ENCODE measurements at regions not wholly inside any gene's neighbourhood (a gene's known extent, or its start where the extent isn't known, plus 50 kb on each side); places are given as distances from the start of the nearest gene placed in this dataset.

DNA sequence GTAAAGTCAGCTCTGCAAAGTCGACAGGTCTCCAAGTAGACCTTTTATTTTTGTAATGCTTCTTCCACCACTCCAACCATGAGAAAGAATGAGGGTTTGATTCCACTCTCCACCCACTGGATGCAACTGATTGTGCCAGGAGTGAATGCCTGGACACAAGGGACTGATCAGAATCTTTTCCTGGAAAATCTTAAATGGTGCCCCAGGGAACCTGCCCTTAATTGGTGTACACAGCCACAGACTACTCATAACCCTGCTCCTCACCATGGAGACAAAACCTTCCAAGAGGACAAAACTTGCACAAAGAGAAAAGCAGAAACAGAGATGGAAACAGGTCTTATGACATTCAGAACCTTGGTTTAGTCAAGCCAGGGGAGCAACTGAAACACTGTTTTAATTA lies 208.6 kb upstream of the BRINP1 start:
- no peak for DNase-seq

DNA sequence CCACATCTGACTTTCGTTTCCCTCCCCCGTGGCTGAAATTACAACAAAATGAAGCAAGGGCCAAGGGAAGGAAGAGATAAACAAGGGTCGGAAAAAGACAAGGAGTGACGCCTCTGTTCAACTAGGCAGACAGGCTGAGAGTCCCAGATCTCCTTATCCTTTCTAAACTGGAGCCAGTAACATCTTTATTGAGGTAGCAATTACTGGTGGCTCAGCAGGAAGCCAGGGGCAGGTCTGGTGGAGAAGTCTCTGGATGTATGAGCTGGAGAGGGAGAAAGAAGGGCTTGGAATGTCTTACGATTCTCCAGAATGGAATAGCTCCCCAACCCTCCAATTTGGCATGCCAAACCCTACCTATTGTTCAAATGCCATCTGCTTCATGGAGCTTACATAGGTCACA lies 190.8 kb upstream of the BRINP1 start:
- no peak for DNase-seq

DNA sequence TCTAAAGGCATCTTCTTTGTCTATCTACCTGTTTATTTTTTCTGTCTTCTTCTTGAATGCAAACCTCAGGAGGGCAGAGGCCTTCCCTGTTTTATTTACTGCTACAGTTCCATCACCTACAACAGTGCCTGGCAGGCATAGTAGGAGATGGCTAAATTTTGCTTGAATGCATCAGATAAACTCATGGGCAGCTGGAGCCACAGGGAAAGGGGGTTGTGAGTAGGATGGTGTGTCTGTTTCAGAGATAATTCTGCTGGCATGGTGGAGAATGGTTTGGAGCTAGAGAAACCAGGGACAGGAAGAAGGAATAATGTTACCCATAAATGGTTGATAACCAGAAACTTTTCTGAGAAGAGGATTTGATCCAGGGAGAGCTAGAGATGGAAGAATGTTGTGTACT lies 189.8 kb upstream of the BRINP1 start:
- no peak for DNase-seq

- DNase-seq: peak; percentile 75
Measured at GRCh38 chr9:119556129-119556875, 187.1 kb upstream of the BRINP1 start.

GRCh38 chr9:119544492-119544891 lies 175.3 kb upstream of the BRINP1 start:
- DNase-seq: no peak

DNA sequence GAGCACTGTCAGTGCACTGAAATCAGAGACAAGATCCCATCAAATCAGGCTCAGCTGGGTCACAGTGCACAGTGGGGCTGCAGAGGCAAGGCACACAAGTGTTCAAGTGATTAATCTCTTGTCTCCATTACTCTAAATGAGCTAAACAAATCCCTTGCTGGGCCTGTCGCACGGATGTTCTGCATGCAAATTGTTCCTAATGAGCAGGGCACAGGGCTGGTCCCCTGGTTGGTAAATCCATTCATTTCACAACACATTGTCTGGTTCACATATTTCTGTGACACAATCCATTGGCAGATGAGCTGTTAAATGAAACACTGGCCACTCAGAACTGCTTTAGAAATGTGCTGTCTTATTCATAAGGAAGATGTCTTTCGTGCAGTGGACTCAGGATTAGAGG lies 167.9 kb upstream of the BRINP1 start:
- DNase-seq: no peak

- no peak for DNase-seq
Measured at GRCh38 chr9:119533504-119533903, 164.3 kb upstream of the BRINP1 start.

GRCh38 chr9:119526698-119527097 lies 157.5 kb upstream of the BRINP1 start:
- no peak for DNase-seq

- DNase-seq: no peak
Measured at GRCh38 chr9:119523508-119523907, 154.3 kb upstream of the BRINP1 start.

GRCh38 chr9:119522381-119522780 lies 153.1 kb upstream of the BRINP1 start:
- DNase-seq: no peak

GRCh38 chr9:119509291-119509905 lies 140.2 kb upstream of the BRINP1 start:
- no peak for DNase-seq

DNA sequence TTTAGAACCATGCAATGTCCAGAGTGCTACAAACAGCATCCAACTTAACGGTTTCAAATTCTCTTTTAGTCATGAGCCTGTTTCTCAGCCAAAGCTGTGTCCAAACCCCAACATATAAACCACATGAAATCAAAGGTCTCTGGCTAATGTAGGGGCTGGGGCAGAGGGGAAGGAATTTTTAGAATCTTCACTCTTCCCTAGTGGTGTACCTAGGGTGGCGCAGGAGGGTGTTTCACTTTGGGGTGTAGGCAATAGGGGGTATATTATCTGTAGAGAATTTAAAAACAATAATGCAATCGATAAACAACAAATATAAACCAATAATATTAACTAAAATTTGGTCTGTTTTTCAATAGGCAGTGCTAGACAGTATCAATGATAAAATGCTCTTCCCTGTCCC lies 132.1 kb upstream of the BRINP1 start:
- DNase-seq: no peak

GRCh38 chr9:119500072-119500771 lies 131.0 kb upstream of the BRINP1 start:
- no peak for DNase-seq

DNA sequence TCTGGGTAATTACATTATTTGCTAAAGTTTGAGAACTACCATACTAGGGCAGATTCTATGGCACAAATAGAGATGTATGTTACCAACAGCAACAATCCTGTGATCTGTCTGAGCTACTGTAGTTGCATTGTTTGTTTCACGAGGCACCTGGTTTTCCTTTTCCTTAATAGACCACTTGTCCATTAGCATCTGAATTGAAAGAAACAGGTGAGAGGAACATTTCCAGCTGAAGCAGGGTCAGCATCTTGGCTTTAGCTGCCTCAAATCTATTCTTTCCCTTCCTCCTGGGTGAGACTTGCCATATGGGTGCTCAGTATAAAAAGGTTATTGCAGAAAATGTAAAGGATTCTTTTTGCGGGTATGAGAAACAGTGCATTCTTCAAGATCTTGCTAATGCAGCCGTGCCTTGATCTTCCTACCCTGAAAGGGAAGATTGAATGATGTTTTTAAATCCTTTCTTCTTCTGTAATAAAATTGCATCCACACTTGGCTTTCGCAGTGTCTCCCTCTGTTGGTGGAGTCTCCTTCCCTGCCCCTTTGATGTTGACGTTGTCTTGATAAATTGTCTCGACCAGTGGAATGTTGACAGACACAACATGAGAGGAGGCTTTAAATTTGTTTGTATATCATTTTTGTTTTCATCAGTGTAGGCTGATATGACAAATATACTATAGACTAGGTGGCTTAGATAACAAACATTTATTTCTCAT lies 118.0 kb upstream of the BRINP1 start:
- DNase-seq: no peak

DNA sequence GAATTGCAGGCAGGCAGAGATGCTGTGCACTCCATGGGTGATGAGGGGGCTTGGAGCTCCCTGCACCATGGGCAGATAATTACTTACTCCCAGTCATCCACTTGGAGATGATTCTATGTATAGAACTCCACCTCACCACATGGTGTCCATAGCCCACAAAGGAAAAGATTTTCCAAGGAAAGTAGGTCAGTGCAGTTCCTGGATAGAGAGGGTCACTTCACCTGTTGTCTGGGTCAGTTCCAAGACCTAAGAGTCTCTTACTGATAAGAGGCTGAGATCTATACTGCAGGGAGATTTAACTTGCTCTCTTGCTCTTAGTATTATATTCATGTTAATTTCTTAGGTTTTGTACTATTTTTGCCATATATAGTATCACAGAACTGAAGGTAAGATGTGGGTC lies 113.9 kb upstream of the BRINP1 start:
- DNase-seq: no peak

GRCh38 chr9:119477197-119477596 lies 108.0 kb upstream of the BRINP1 start:
- DNase-seq: no peak

GRCh38 chr9:119458068-119458467 lies 88.8 kb upstream of the BRINP1 start:
- no peak for DNase-seq

DNA sequence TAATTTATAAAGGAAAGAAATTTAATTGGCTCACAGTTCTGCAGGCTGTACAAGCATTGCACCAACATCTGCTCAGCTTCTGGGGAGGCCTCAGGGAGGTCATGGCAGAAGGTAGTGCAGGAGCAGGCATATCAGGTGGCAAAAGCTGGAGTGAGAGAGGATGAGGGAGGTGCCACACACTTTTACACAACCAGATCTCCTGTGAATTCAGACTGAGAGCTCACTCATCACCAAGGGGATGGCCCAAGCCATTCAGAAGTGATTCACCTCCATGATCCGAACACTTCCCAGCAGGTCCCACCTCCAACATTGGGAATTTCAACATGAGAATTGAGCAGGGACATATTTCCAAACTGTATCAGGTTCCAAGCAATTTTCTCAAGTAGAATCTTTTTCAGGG lies 84.7 kb upstream of the BRINP1 start:
- DNase-seq: no peak

- no peak for DNase-seq
Measured at GRCh38 chr9:119453490-119453911, 84.3 kb upstream of the BRINP1 start.

- DNase-seq: no peak
Measured at GRCh38 chr9:119451426-119451825, 82.2 kb upstream of the BRINP1 start.

- DNase-seq: no peak
Measured at GRCh38 chr9:119443179-119443578, 73.9 kb upstream of the BRINP1 start.

- DNase-seq: no peak
Measured at GRCh38 chr9:119441832-119442231, 72.6 kb upstream of the BRINP1 start.

DNA sequence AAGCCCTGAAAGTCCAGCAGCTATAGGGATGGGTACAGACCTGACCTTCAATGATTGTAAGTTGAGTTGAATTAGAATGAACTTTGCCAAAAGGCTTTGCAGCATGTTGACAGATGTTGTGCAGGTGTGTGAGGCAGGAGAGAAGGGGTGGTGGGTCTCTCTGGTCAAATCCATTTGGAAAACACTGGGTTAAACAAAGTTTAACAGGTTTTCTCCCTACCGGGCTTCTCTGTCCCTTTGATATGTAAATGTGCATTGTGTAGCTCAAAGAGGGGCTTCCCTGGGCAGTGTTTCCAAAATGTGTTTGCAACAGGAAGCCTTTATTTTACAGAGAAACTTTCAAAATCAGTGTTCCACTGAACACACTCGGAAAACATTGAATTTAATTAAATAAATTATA lies 72.1 kb upstream of the BRINP1 start:
- DNase-seq: no peak

DNA sequence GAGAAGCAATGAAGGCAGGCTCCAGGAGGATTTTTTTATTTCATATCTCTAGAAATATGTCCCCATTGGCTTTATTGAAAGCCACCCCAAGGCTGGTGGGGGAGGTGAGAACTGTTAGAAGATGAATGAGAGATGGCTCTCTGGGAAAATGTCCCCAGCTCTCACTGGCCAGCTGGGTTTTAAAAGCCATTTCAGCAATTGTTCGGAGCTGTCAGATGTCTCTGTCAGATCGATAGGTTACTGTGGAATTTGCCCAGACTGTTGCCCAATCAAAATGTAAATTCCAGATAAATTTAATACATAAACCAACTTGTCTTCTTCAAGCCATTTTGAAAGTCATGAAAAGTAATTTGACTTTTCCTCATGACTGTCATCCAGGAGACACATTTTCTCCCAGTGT lies 67.0 kb upstream of the BRINP1 start:
- DNase-seq: no peak

All from activated CD4-positive, alpha-beta T cell treated with anti-CD3 and anti-CD28 coated beads, Interleukin-2, Interleukin-6, amounts not matched to agents 100 ng/mL and 50 ng/mL, durations not matched to agents 16 hours and 8 hours (primary cell).